ENCODE measurements at regions not wholly inside any gene's neighbourhood (a gene's known extent, or its start where the extent isn't known, plus 50 kb on each side); places are given as distances from the start of the nearest gene placed in this dataset.

- DNase-seq = no peak
- H3K4me3 ChIP-seq = no peak overlapping the region
- no peaks in the 10 kb centered on the region for H3K36me3 ChIP-seq
- H3K27ac ChIP-seq = no peak overlapping the region
- in situ Hi-C loops (cut with MboI; ENCODE audit: low pct_ligation_motif_present in 1 of 4, low pct_unique_long_range_greater_than_20kb in 1 of 4, low sequenced_read_pairs in 3 of 4) (no loop called here), intact Hi-C loops (cut with DNase I; ENCODE audit: low total_unique reads) (no loop called here)
- TF ChIP-seq POLR2A (IDR thresholded peaks at IDR 0.05) = no peak
- TF ChIP-seq POLR2AphosphoS5 (IDR thresholded peaks at IDR 0.05) = no peak
- no peak for TF ChIP-seq CTCF (IDR thresholded peaks at IDR 0.05)
- no peak for TF ChIP-seq EP300 (IDR thresholded peaks at IDR 0.05; ENCODE audit: low read depth)
- 80% methylated on average over 1 of the region's 1 CpG; no CpG with 5 or more reads in 1 of the 2 donors for WGBS, 2 donors (ENCODE audit: low coverage in 1 of 2)
- no peaks in the 10 kb centered on the region for H3K27me3 ChIP-seq
- H3K4me1 ChIP-seq = no peaks in the 10 kb centered on the region
- peaks cover 0 to 3% of the 10 kb centered on the region in 2 donors for H3K9me3 ChIP-seq
Measured at GRCh38 chr14:88989911-88990310, 165.5 kb downstream of the TTC8 start.

GRCh38 chr14:88990856-88991255 lies 166.4 kb downstream of the TTC8 start:
- H3K27ac ChIP-seq = no peak overlapping the region
- no peak for DNase-seq
- H3K27me3 ChIP-seq = no peaks in the 10 kb centered on the region
- TF ChIP-seq POLR2A (IDR thresholded peaks at IDR 0.05) (no peak), EP300 (IDR thresholded peaks at IDR 0.05; ENCODE audit: low read depth) (no peak), CTCF (IDR thresholded peaks at IDR 0.05) (no peak), POLR2AphosphoS5 (IDR thresholded peaks at IDR 0.05) (no peak)
- no peak overlapping the region for H3K4me3 ChIP-seq
- peaks cover 0 to 3% of the 10 kb centered on the region in 2 donors for H3K9me3 ChIP-seq
- in situ Hi-C loops (cut with MboI; ENCODE audit: low pct_ligation_motif_present in 1 of 4, low pct_unique_long_range_greater_than_20kb in 1 of 4, low sequenced_read_pairs in 3 of 4) = no loop called here
- intact Hi-C loops (cut with DNase I; ENCODE audit: low total_unique reads) = no loop called here
- 59 to 83% methylated on average over 1 of the region's 1 CpG for WGBS, 2 donors (ENCODE audit: low coverage in 1 of 2)
- H3K36me3 ChIP-seq = no peaks in the 10 kb centered on the region
- no peaks in the 10 kb centered on the region for H3K4me1 ChIP-seq

- H3K27ac ChIP-seq = no peak overlapping the region
- peaks cover 0 to 3% of the 10 kb centered on the region in 2 donors for H3K9me3 ChIP-seq
- no peak for DNase-seq
- H3K4me1 ChIP-seq = no peaks in the 10 kb centered on the region
- in situ Hi-C loops (cut with MboI; ENCODE audit: low pct_ligation_motif_present in 1 of 4, low pct_unique_long_range_greater_than_20kb in 1 of 4, low sequenced_read_pairs in 3 of 4) (no loop called here), intact Hi-C loops (cut with DNase I; ENCODE audit: low total_unique reads) (no loop called here)
- no peaks in the 10 kb centered on the region for H3K27me3 ChIP-seq
- no peaks in the 10 kb centered on the region for H3K36me3 ChIP-seq
- no peak for TF ChIP-seq EP300 (IDR thresholded peaks at IDR 0.05; ENCODE audit: low read depth)
- TF ChIP-seq CTCF (IDR thresholded peaks at IDR 0.05) = no peak
- no peak for TF ChIP-seq POLR2A (IDR thresholded peaks at IDR 0.05)
- TF ChIP-seq POLR2AphosphoS5 (IDR thresholded peaks at IDR 0.05) = no peak
- no peak overlapping the region for H3K4me3 ChIP-seq
- 50 to 63% methylated on average over 2 to 3 of the region's 3 CpGs for WGBS, 2 donors (ENCODE audit: low coverage in 1 of 2)
Measured at GRCh38 chr14:88992011-88992410, 167.6 kb downstream of the TTC8 start.

- in situ Hi-C loops (cut with MboI; ENCODE audit: low pct_ligation_motif_present in 1 of 4, low pct_unique_long_range_greater_than_20kb in 1 of 4, low sequenced_read_pairs in 3 of 4) = no loop called here
- H3K27me3 ChIP-seq = no peaks in the 10 kb centered on the region
- WGBS, 2 donors (ENCODE audit: low coverage in 1 of 2) = 60 to 78% methylated on average over 1 to 2 of the region's 2 CpGs
Measured at GRCh38 chr14:88993946-88994345, 169.5 kb downstream of the TTC8 start.

More at GRCh38 chr14:88993946-88994345, 169.5 kb downstream of the TTC8 start:
- DNase-seq = no peak
- Histone ChIP-seq H3K27ac (no peak overlapping the region), H3K36me3 (no peaks in the 10 kb centered on the region), H3K4me3 (no peak overlapping the region), H3K4me1 (no peaks in the 10 kb centered on the region), H3K9me3 (no peaks in the 10 kb centered on the region)
- TF ChIP-seq POLR2A (IDR thresholded peaks at IDR 0.05) (no peak), CTCF (IDR thresholded peaks at IDR 0.05) (no peak), EP300 (IDR thresholded peaks at IDR 0.05; ENCODE audit: low read depth) (no peak), POLR2AphosphoS5 (IDR thresholded peaks at IDR 0.05) (no peak)
- intact Hi-C loops (cut with DNase I; ENCODE audit: low total_unique reads) = no loop called here

Data from transverse colon (tissue), 4 donors.